ENCODE measurements at regions not wholly inside any gene's neighbourhood (a gene's known extent, or its start where the extent isn't known, plus 50 kb on each side); places are given as distances from the start of the nearest gene placed in this dataset.

DNA sequence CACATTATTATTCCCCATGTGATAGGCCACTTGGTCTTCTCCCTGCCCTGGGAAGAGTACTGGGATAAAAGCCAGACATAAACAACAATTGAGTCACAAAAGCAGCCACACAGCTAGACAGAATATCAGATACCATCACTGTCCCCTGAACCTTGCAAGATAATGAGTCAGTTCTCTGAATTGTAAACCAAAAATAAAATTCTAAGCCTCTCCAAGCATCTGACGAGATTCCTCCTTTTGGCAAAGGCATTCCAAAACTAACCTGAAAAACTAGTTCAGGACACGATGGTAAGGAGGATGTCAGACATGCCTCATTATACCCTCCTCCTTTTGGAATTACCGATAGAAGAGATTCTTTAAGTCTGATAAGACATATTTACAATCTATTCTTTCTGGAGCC lies 450.7 kb downstream of the HTR7 start:
- TF ChIP-seq CTCF (IDR thresholded peaks at IDR 0.05; ENCODE audit: insufficient read depth, low read length, poor library complexity, severe bottlenecking), result no peak
- no peak for TF ChIP-seq EZH2phosphoT487 (conservative IDR thresholded peaks at IDR 0.05; ENCODE audit: low read length)

Measured in SU-DHL-6 (cell line).